Activated T-helper 1 cell treated with anti-CD3 and anti-CD28 coated beads, Interleukin-2, amount 50 U/mL, for 16 hours (primary cell): ENCODE measurements at regions not wholly inside any gene's neighbourhood (a gene's known extent, or its start where the extent isn't known, plus 50 kb on each side); places are given as distances from the start of the nearest gene placed in this dataset.

ENCODE experiments used
- DNase-seq, 2 donors: peaks; one replicate each; pipeline ENCODE4 v3.0.0-alpha.2; 2020; ENCODE audit warnings: low read depth in 1 of 2, low spot score in 1 of 2

GRCh38 chrX:9087271-9088040 lies 53.5 kb upstream of the FAM9B start:
- no peak for DNase-seq

GRCh38 chrX:9088896-9089295 lies 55.0 kb upstream of the FAM9B start:
- DNase-seq = no peak

GRCh38 chrX:9090766-9091165 lies 56.8 kb upstream of the FAM9B start:
- no peak for DNase-seq

GRCh38 chrX:9091258-9091657 lies 57.3 kb upstream of the FAM9B start:
- no peak for DNase-seq

GRCh38 chrX:9102956-9103355 lies 69.0 kb upstream of the FAM9B start:
- DNase-seq = no peak

- DNase-seq = no peak
Observed at GRCh38 chrX:9108054-9108453, 74.1 kb upstream of the FAM9B start.

- no peak for DNase-seq
Observed at GRCh38 chrX:9110808-9111207, 76.9 kb upstream of the FAM9B start.

GRCh38 chrX:9114245-9114644 lies 80.3 kb upstream of the FAM9B start:
- DNase-seq = no peak

GRCh38 chrX:9117851-9118250 lies 83.9 kb upstream of the FAM9B start:
- no peak for DNase-seq

- no peak for DNase-seq
Observed at GRCh38 chrX:9122519-9123245, 88.8 kb upstream of the FAM9B start.

GRCh38 chrX:9127986-9128385 lies 94.1 kb upstream of the FAM9B start:
- no peak for DNase-seq

GRCh38 chrX:9130031-9130430 lies 96.1 kb upstream of the FAM9B start:
- DNase-seq = no peak

- no peak for DNase-seq
Observed at GRCh38 chrX:9131066-9131465, 97.1 kb upstream of the FAM9B start.

GRCh38 chrX:9132036-9132638 lies 98.2 kb upstream of the FAM9B start:
- DNase-seq = no peak

GRCh38 chrX:9133426-9133825 lies 99.5 kb upstream of the FAM9B start:
- DNase-seq = no peak

GRCh38 chrX:9134366-9134765 lies 100.4 kb upstream of the FAM9B start:
- no peak for DNase-seq

- DNase-seq = no peak
Observed at GRCh38 chrX:9135901-9136510, 102.1 kb upstream of the FAM9B start.

- DNase-seq = no peak
Observed at GRCh38 chrX:9137152-9137551, 103.2 kb upstream of the FAM9B start.

GRCh38 chrX:9141496-9141895 lies 107.6 kb upstream of the FAM9B start:
- no peak for DNase-seq

GRCh38 chrX:9144701-9145241 lies 110.8 kb upstream of the FAM9B start:
- no peak for DNase-seq

GRCh38 chrX:9146657-9147056 lies 112.7 kb upstream of the FAM9B start:
- no peak for DNase-seq

GRCh38 chrX:9147086-9147485 lies 113.2 kb upstream of the FAM9B start:
- DNase-seq = no peak
